Heart left ventricle (tissue), 16 donors: ENCODE measurements at regions not wholly inside any gene's neighbourhood (a gene's known extent, or its start where the extent isn't known, plus 50 kb on each side); places are given as distances from the start of the nearest gene placed in this dataset.

Source experiments
- ATAC-seq, 4 donors: fragments of 200-7000 bp; cut with Tn5 transposase; one replicate each; pipeline ENCODE4 v1.9.1; 2020 to 2022; ENCODE audit warnings: moderate library complexity in 4 of 4, mild to moderate bottlenecking in 3 of 4, moderate number of reproducible peaks in 1 of 4
- DNase-seq, 5 donors: peaks; one replicate each; pipeline ENCODE4 v3.0.0-alpha.2; 2020
- H3K27ac ChIP-seq, 12 donors: fragments of 200-600 bp; sonication (generic) in 4 of 12; one replicate each; pipeline versions ENCODE4 v1.5.0 to v1.8.0; 2016 to 2022; ENCODE audit warnings: mild to moderate bottlenecking in 2 of 12
- H3K27me3 ChIP-seq, 9 donors: fragments of 200-600 bp; sonication (generic) in 2 of 9; one replicate each; pipeline versions ENCODE4 v1.5.1 to v1.8.0; 2016 to 2022; ENCODE audit warnings: mild to moderate bottlenecking in 3 of 9
- H3K36me3 ChIP-seq, 9 donors: fragments of 200-600 bp; sonication (generic) in 2 of 9; one replicate each; pipeline versions ENCODE4 v1.5.0 to v1.8.0; 2018 to 2022; ENCODE audit warnings: mild to moderate bottlenecking in 2 of 9
- H3K4me1 ChIP-seq, 12 donors: fragments of 200-600 bp; sonication (generic) in 4 of 12; one replicate each; pipeline versions ENCODE4 v1.5.0 to v1.8.0; 2016 to 2022; ENCODE audit warnings: mild to moderate bottlenecking in 3 of 12
- H3K4me3 ChIP-seq, 12 donors: fragments of 200-600 bp; sonication (generic) in 4 of 12; one replicate each; pipeline versions ENCODE4 v1.5.0 to v1.8.0; 2017 to 2022; ENCODE audit warnings: mild to moderate bottlenecking in 9 of 12, moderate library complexity in 4 of 12
- H3K9me3 ChIP-seq, 12 donors: fragments of 200-600 bp; sonication (generic) in 4 of 12; one replicate each; pipeline versions ENCODE4 v1.5.0 to v1.8.0; 2016 to 2022; ENCODE audit warnings: mild to moderate bottlenecking in 1 of 12
- POLR2A ChIP-seq, 2 donors: fragments of 450-650 bp; IDR thresholded peaks; one replicate each; pipeline ENCODE4 v1.6.1; 2017; ENCODE audit warnings: antibody characterized with exemption in 2 of 2, mild to moderate bottlenecking in 2 of 2, moderate library complexity in 2 of 2
- WGBS, 4 donors: extraction: QIAGEN DNeasy Blood & Tissue Kit in 2 of 4; methylation state at CpG; one replicate each; pipeline versions ENCODE4 v1.1.5 to v1.1.7; 2013 to 2018; 5-methylcytosine and 5-hydroxymethylcytosine counted together
- intact Hi-C, 10 donors: fragments of 100-400 bp; cut with DNase I; formaldehyde crosslinking; loops; one replicate each; pipeline versions ENCODE4 v1.11.1 to v1.14.2; 2022
- TF ChIP-seq, protein P1 (sequence below), 12 donors: fragments of 200-600 bp; sonication (generic) in 4 of 12; IDR thresholded peaks; one replicate each; pipeline versions ENCODE4 v1.5.0 to v1.8.0; 2018 to 2022; ENCODE audit warnings: antibody characterized with exemption in 12 of 12, mild to moderate bottlenecking in 5 of 12
- donor health status: ischemic (EF 13 %, LVEDD 7.1; RV severe dilation, severe dysfunction).
- donor health status: healthy with polysubstance abuse.
- donor health status: DM: no; HTN: yes; CAD: no.
- donor health status: DM: no; HTN: no; CAD: no.
- donor health status: ischemic (EF 25% LVEDD 6.9; RV normal size, moderate dysfunction).
- donor health status: ischemic (EF 25% LVEDD 5.7; RV mildly dilated, moderate dysfunction).
- donor health status: healthy.
- donor health status: DM: yes; HTN: yes; CAD: no.
- donor health status: ischemic (EF 35%, LVEDD 5.7; RV mildly dilated, moderate dysfunction).
- donor health status: nonischemic (EF 11% LVEDD 7.7; RV severe dilation, severe dysfunction).
- donor health status: DM: yes; HTN: yes; CAD: no.
- donor health status: PGD.
- donor health status: ischemic (EF 29% LVEDD 5.4; RV normal size, mild dysfunction).
- donor health status: nonischemic (EF 23%, LVEDD 6.1; RV moderate dilation, normal function).

DNA sequence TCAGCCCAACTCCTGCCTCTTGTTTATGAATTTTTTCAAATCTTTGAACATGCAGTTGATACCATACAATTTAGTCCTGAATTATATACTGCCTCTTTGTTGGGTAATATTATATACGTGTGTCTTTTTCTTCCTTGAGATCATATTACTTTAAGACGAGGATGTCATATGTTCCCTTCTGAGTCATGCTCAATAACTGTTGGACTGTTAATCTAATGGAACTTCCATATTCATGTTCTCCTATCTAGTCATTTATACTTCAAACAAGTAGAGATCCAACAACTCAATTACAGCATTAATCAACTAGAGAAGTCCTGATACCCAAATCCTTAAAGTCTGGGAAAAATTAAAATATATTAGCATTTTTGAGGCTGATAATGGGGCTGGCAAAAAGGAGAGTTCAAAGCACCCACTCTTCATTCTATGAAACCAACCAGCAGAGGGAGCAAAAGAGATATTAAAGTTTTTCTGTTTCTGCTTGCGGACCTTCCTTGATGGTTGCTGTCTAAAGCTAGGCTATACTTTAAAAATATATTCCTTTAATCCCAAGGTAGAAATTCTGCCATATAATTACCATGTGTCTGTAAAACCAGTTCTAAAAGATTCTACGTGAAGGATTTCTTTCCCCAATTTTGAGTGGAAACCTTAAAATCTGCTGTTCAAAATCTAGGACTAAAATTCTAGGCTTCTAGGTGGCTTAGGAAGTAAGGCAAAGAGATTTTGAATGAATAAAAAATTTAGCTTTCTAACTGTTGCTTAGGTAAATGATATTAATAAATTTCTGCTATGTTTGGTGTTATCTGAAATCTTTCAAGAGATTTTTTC lies 498.9 kb downstream of the BCKDHB start:
- intact Hi-C loops: loop anchor here in 7 of 10 donors (5.0 to 10.0 kb wide), 4 partner anchors 391 to 1569 kb away; partner anchors contain the start of gene TENT5A (in 5 of the 7)
- Histone ChIP-seq H3K36me3 (no peaks in the 10 kb centered on the region), H3K4me1 (peaks cover 0 to 25% (median 7%) of the 10 kb centered on the region in 12 donors), H3K4me3 (no peak overlapping the region), H3K9me3 (no peaks in the 10 kb centered on the region), H3K27me3 (no peaks in the 10 kb centered on the region), H3K27ac (no peak overlapping the region)
- ATAC-seq: peak in 2 of 4 donors; percentile 48 to 70
- 27 to 34% (median 31%) methylated on average over 4 of the region's 4 CpGs for WGBS, 4 donors
- no peak for TF ChIP-seq POLR2A (IDR thresholded peaks at IDR 0.05)
- TF ChIP-seq, protein P1, sequence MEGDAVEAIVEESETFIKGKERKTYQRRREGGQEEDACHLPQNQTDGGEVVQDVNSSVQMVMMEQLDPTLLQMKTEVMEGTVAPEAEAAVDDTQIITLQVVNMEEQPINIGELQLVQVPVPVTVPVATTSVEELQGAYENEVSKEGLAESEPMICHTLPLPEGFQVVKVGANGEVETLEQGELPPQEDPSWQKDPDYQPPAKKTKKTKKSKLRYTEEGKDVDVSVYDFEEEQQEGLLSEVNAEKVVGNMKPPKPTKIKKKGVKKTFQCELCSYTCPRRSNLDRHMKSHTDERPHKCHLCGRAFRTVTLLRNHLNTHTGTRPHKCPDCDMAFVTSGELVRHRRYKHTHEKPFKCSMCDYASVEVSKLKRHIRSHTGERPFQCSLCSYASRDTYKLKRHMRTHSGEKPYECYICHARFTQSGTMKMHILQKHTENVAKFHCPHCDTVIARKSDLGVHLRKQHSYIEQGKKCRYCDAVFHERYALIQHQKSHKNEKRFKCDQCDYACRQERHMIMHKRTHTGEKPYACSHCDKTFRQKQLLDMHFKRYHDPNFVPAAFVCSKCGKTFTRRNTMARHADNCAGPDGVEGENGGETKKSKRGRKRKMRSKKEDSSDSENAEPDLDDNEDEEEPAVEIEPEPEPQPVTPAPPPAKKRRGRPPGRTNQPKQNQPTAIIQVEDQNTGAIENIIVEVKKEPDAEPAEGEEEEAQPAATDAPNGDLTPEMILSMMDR (IDR thresholded peaks at IDR 0.05): peak; percentile 28 to 70 (median 52)
- no peak for DNase-seq

DNA sequence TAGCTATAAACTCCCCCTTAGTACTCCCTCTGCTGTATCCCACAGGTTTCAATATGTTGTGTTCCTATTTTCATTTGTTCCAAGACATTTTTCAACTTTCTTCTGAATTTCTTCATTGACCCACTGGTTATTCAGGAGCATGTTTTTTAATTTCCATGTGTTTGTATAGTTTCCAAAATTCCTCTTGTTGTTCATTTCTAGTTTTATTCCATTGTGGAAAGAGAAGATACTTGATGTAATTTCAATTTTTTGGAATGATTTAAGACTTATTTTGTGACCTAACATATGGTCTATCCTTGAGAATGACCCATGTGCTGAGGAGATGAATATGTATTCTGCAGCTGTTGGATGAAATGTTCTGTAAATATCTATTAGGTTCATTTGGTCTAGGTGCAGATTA lies 497.2 kb downstream of the BCKDHB start:
- Histone ChIP-seq H3K9me3 (peaks cover 0 to 5% (median 0%) of the 10 kb centered on the region in 12 donors), H3K36me3 (no peaks in the 10 kb centered on the region), H3K4me1 (peaks cover 0 to 18% (median 6%) of the 10 kb centered on the region in 12 donors), H3K27me3 (no peaks in the 10 kb centered on the region), H3K27ac (no peak overlapping the region), H3K4me3 (no peak overlapping the region)
- no peak for DNase-seq
- intact Hi-C loops: loop anchor here in 6 of 10 donors (10.0 kb wide), 3 partner anchors 389 to 1571 kb away; partner anchors contain the start of gene TENT5A (in 3 of the 6)
- TF ChIP-seq, protein P1 (IDR thresholded peaks at IDR 0.05): no peak
- no peak for TF ChIP-seq POLR2A (IDR thresholded peaks at IDR 0.05)
- no peak for ATAC-seq

- ATAC-seq (no peak), DNase-seq (no peak)
- no peaks in the 10 kb centered on the region for H3K4me1 ChIP-seq
- TF ChIP-seq, protein P1 (IDR thresholded peaks at IDR 0.05): no peak
- no peak for TF ChIP-seq POLR2A (IDR thresholded peaks at IDR 0.05)
- H3K36me3 ChIP-seq: no peaks in the 10 kb centered on the region
- intact Hi-C loops: no loop called here
- H3K27me3 ChIP-seq: no peaks in the 10 kb centered on the region
- H3K9me3 ChIP-seq: peaks cover 0 to 5% (median 0%) of the 10 kb centered on the region in 12 donors
- WGBS, 4 donors: 87 to 92% (median 90%) methylated on average over 4 of the region's 4 CpGs
- no peak overlapping the region for H3K4me3 ChIP-seq
- no peak overlapping the region for H3K27ac ChIP-seq
These were observed 488.0 kb downstream of the BCKDHB start for GRCh38 chr6:80594461-80594860.

DNA sequence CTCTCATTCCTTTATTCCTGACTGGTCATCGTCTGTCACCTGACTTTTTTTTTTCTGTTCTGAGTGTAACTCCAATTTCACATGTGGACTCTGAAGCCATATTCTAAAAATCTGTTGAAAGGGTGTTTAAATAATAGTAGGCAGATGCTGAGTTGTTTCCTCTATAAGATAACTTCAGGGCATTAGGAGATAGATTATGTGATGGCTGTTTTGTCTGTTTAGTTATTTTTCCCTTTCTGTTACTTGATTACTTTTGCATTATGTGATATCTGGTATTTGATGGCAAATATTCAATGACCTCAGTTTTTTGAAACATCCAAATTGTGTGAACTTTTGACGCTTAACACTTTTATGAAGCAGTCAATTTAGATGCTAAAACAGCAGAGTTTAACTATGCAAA lies 486.0 kb downstream of the BCKDHB start:
- intact Hi-C loops: no loop called here
- H3K27me3 ChIP-seq: no peaks in the 10 kb centered on the region
- ATAC-seq (no peak), DNase-seq (no peak)
- H3K4me1 ChIP-seq: no peaks in the 10 kb centered on the region
- H3K9me3 ChIP-seq: no peaks in the 10 kb centered on the region
- TF ChIP-seq, protein P1 (IDR thresholded peaks at IDR 0.05): no peak
- no peak for TF ChIP-seq POLR2A (IDR thresholded peaks at IDR 0.05)
- 78 to 88% (median 83%) methylated on average over 2 of the region's 2 CpGs for WGBS, 4 donors
- no peak overlapping the region for H3K4me3 ChIP-seq
- H3K36me3 ChIP-seq: no peaks in the 10 kb centered on the region
- H3K27ac ChIP-seq: no peak overlapping the region
